H9 (cell line): ENCODE measurements at regions not wholly inside any gene's neighbourhood (a gene's known extent, or its start where the extent isn't known, plus 50 kb on each side); places are given as distances from the start of the nearest gene placed in this dataset.

Source experiments
- DNase-seq: peaks from one replicate; pipeline ENCODE4 v3.0.0-alpha.2; 2017
- H2AFZ ChIP-seq: one replicate; pipeline ENCODE4 v1.6.1; 2013; ENCODE audit warnings: mild to moderate bottlenecking, low read length, control low read depth, moderate library complexity
- H2AK5ac ChIP-seq: 2 replicates; pipeline ENCODE4 v1.6.1; 2013; ENCODE audit warnings: low read length, control low read depth, mixed read lengths; ENCODE audit not compliant: insufficient read length
- H2BK120ac ChIP-seq: one replicate; pipeline ENCODE4 v1.6.1; 2013; ENCODE audit warnings: low read depth, mild to moderate bottlenecking, low read length, control low read depth, inconsistent platforms; ENCODE audit not compliant: poor library complexity, severe bottlenecking
- H2BK12ac ChIP-seq: 2 replicates; pipeline ENCODE4 v1.6.1; 2013; ENCODE audit warnings: low read length, control low read depth, mixed read lengths, low read depth; ENCODE audit not compliant: insufficient read length
- H2BK15ac ChIP-seq: 2 replicates; pipeline ENCODE4 v1.6.1; 2013; ENCODE audit warnings: low read depth, low read length, control low read depth
- H2BK20ac ChIP-seq: one replicate; pipeline ENCODE4 v1.6.1; 2013; ENCODE audit warnings: low read depth, mild to moderate bottlenecking, low read length, control low read depth, inconsistent platforms; ENCODE audit not compliant: poor library complexity, severe bottlenecking
- H2BK5ac ChIP-seq: 2 replicates; pipeline ENCODE4 v1.6.1; 2013; ENCODE audit warnings: low read length, control low read depth, mixed read lengths; ENCODE audit not compliant: insufficient read length
- H3K14ac ChIP-seq: 2 replicates; pipeline ENCODE4 v1.6.1; 2013; ENCODE audit warnings: low read length, control low read depth; ENCODE audit not compliant: insufficient read depth
- H3K18ac ChIP-seq: 2 replicates; pipeline ENCODE4 v1.6.1; 2013; ENCODE audit warnings: low read depth, mild to moderate bottlenecking, mixed read lengths, low read length, control low read depth; ENCODE audit not compliant: insufficient read length
- H3K23ac ChIP-seq: 2 replicates; pipeline ENCODE4 v1.6.1; 2013; ENCODE audit warnings: low read length, control low read depth, mixed read lengths, low read depth; ENCODE audit not compliant: insufficient read length
- H3K23me2 ChIP-seq: 2 replicates; pipeline ENCODE4 v1.6.1; 2013; ENCODE audit warnings: low read depth, mild to moderate bottlenecking, mixed read lengths, low read length, control low read depth; ENCODE audit not compliant: insufficient read length, poor library complexity, severe bottlenecking
- H3K27ac ChIP-seq: 2 replicates; pipeline ENCODE4 v1.5.1; 2013; ENCODE audit warnings: low read length, control low read depth, mixed read lengths, low read depth; ENCODE audit not compliant: insufficient read length
- H3K27me3 ChIP-seq: 2 replicates; pipeline ENCODE4 v1.6.1; 2013; ENCODE audit warnings: low read length, control low read depth, inconsistent platforms; ENCODE audit not compliant: insufficient read depth
- H3K4ac ChIP-seq: 2 replicates; pipeline ENCODE4 v1.6.1; 2013; ENCODE audit warnings: low read depth, mild to moderate bottlenecking, control low read depth, inconsistent platforms, low read length, moderate library complexity
- H3K4me1 ChIP-seq: 2 replicates; pipeline ENCODE4 v1.6.1; 2013; ENCODE audit warnings: low read length, control low read depth, inconsistent platforms; ENCODE audit not compliant: insufficient read depth
- H3K4me2 ChIP-seq: 2 replicates; pipeline ENCODE4 v1.6.1; 2013; ENCODE audit warnings: low read length, control low read depth, mixed read lengths; ENCODE audit not compliant: insufficient read length, insufficient read depth
- H3K56ac ChIP-seq: 2 replicates; pipeline ENCODE4 v1.6.1; 2013; ENCODE audit warnings: low read depth, mild to moderate bottlenecking, mixed read lengths, low read length, control low read depth; ENCODE audit not compliant: insufficient read length
- H3K79me1 ChIP-seq: 2 replicates; pipeline ENCODE4 v1.6.1; 2013; ENCODE audit warnings: low read depth, mild to moderate bottlenecking, moderate library complexity, low read length, control low read depth, inconsistent platforms; ENCODE audit not compliant: insufficient read depth, poor library complexity, severe bottlenecking
- H3K79me2 ChIP-seq: 2 replicates; pipeline ENCODE4 v1.6.1; 2013; ENCODE audit warnings: low read length, control low read depth, inconsistent platforms; ENCODE audit not compliant: insufficient read depth
- H3K9ac ChIP-seq: 2 replicates; pipeline ENCODE4 v1.6.1; 2013; ENCODE audit warnings: low read length, control low read depth, mixed read lengths; ENCODE audit not compliant: insufficient read length; ENCODE audit errors: extremely low read depth
- H3K9me3 ChIP-seq: one replicate; pipeline ENCODE4 v1.6.1; 2013; ENCODE audit warnings: low read depth, low read length, inconsistent platforms; ENCODE audit not compliant: control insufficient read depth
- H3T11ph ChIP-seq: one replicate; pipeline ENCODE4 v1.6.1; 2013; ENCODE audit warnings: mild to moderate bottlenecking, low read length, control low read depth, inconsistent platforms
- H4K20me1 ChIP-seq: one replicate; pipeline ENCODE4 v1.6.1; 2013; ENCODE audit not compliant: control insufficient read depth, insufficient read length, insufficient read depth
- H4K5ac ChIP-seq: 2 replicates; pipeline ENCODE4 v1.6.1; 2013; ENCODE audit warnings: low read depth, mild to moderate bottlenecking, mixed read lengths, low read length, control low read depth; ENCODE audit not compliant: insufficient read length
- H4K8ac ChIP-seq: replicated peaks from 2 replicates; pipeline ENCODE4 v1.6.1; 2013; ENCODE audit warnings: low read length, control low read depth, mixed read lengths, low read depth; ENCODE audit not compliant: insufficient read length
- H4K91ac ChIP-seq: 2 replicates; pipeline ENCODE4 v1.6.1; 2013; ENCODE audit warnings: low read depth, mild to moderate bottlenecking, moderate library complexity, mixed read lengths, low read length, control low read depth; ENCODE audit not compliant: insufficient read length
- H3K27ac Mint-ChIP-seq, 3 experiments: 2 replicates in 2 of 3; 3 replicates in 1 of 3; pipeline ENCODE4 v1.8.0; 2020 to 2021; ENCODE audit warnings: mixed read lengths in 3 of 3, mild to moderate bottlenecking in 1 of 3, moderate library complexity in 1 of 3
- H3K27me3 Mint-ChIP-seq: 2 replicates; pipeline ENCODE4 v1.8.0; 2021; ENCODE audit warnings: low read depth, mild to moderate bottlenecking, moderate library complexity, mixed read lengths
- H3K36me3 Mint-ChIP-seq, 3 experiments: 2 replicates in 2 of 3; 3 replicates in 1 of 3; pipeline ENCODE4 v1.8.0; 2020 to 2021; ENCODE audit warnings: low read depth in 3 of 3, mixed read lengths in 3 of 3; ENCODE audit not compliant: insufficient read depth in 1 of 3
- H3K4me1 Mint-ChIP-seq, 2 experiments: 2 replicates each; pipeline ENCODE4 v1.8.0; 2020; ENCODE audit warnings: mixed read lengths in 2 of 2
- H3K4me3 Mint-ChIP-seq, 2 experiments: 2 replicates in 1 of 2; 3 replicates in 1 of 2; pipeline ENCODE4 v1.8.0; 2020 to 2021; ENCODE audit warnings: mild to moderate bottlenecking in 2 of 2, mixed read lengths in 2 of 2, moderate library complexity in 1 of 2
- H3K9me3 Mint-ChIP-seq, 2 experiments: 2 replicates in 1 of 2; 3 replicates in 1 of 2; pipeline ENCODE4 v1.8.0; 2020; ENCODE audit warnings: mild to moderate bottlenecking in 2 of 2, mixed read lengths in 2 of 2, moderate library complexity in 1 of 2
- WGBS: extraction: QIAGEN DNeasy Blood & Tissue Kit; methylation state at CpG from one replicate; pipeline ENCODE4 v1.1.7; 2013; ENCODE audit warnings: missing lambda C conversion rate, low lambda C conversion rate, mixed read lengths; ENCODE audit not compliant: insufficient read length; ENCODE audit errors: extremely low coverage; 5-methylcytosine and 5-hydroxymethylcytosine counted together
- TF ChIP-seq, protein P1 (sequence below): fragments of 200-600 bp; sonication (generic); conservative IDR thresholded peaks from 3 replicates; pipeline ENCODE4 v1.8.0; 2021; ENCODE audit warnings: antibody characterized with exemption, mild to moderate bottlenecking

- no peak overlapping the region for H4K91ac ChIP-seq
- no peak for DNase-seq
- Mint-ChIP-seq H3K4me1 (peaks cover 12 to 14% of the 10 kb centered on the region in 2 experiments), H3K9me3 (0 out of 5 replicates have a peak, but pooled peaks cover 0 to 1% of the 10 kb centered on the region in 2 experiments), H3K27me3 (no peaks in the 10 kb centered on the region), H3K36me3 (no peaks in the 10 kb centered on the region; a peak in 3 of 7 replicates), H3K27ac (no peak overlapping the region; a peak in 1 of 7 replicates), H3K4me3 (no peak overlapping the region)
- no peaks in the 10 kb centered on the region for H4K20me1 ChIP-seq
- H3K14ac ChIP-seq, result no peak overlapping the region
- no peaks in the 10 kb centered on the region for H3K9me3 ChIP-seq
- no peak overlapping the region for H2BK120ac ChIP-seq
- H2AK5ac ChIP-seq, result no peak overlapping the region
- no peak overlapping the region for H2BK20ac ChIP-seq
- no CpG with 5 or more reads among the region's 6 CpGs for WGBS
- no peak overlapping the region for H4K8ac ChIP-seq
- H2AFZ ChIP-seq, result no peak overlapping the region
- H3K27ac ChIP-seq, result no peak overlapping the region
- H2BK12ac ChIP-seq, result no peak overlapping the region
- H3K79me2 ChIP-seq, result peaks cover 1% of the 10 kb centered on the region; the same call in 1 of the 2 replicates
- no peak overlapping the region for H4K5ac ChIP-seq
- H3K79me1 ChIP-seq, result no peaks in the 10 kb centered on the region
- H2BK15ac ChIP-seq, result no peak overlapping the region
- no peaks in the 10 kb centered on the region for H3K23me2 ChIP-seq
- H3T11ph ChIP-seq, result no peak overlapping the region
- H3K4me2 ChIP-seq, result no peak overlapping the region
- no peak overlapping the region for H3K56ac ChIP-seq
- H3K4ac ChIP-seq, result no peak overlapping the region
- TF ChIP-seq, protein P1, sequence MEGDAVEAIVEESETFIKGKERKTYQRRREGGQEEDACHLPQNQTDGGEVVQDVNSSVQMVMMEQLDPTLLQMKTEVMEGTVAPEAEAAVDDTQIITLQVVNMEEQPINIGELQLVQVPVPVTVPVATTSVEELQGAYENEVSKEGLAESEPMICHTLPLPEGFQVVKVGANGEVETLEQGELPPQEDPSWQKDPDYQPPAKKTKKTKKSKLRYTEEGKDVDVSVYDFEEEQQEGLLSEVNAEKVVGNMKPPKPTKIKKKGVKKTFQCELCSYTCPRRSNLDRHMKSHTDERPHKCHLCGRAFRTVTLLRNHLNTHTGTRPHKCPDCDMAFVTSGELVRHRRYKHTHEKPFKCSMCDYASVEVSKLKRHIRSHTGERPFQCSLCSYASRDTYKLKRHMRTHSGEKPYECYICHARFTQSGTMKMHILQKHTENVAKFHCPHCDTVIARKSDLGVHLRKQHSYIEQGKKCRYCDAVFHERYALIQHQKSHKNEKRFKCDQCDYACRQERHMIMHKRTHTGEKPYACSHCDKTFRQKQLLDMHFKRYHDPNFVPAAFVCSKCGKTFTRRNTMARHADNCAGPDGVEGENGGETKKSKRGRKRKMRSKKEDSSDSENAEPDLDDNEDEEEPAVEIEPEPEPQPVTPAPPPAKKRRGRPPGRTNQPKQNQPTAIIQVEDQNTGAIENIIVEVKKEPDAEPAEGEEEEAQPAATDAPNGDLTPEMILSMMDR, result no peak
- H3K23ac ChIP-seq, result no peak overlapping the region
- H3K4me1 ChIP-seq, result peaks cover 2% of the 10 kb centered on the region; the same call in 1 of the 2 replicates
- no peak overlapping the region for H2BK5ac ChIP-seq
- H3K27me3 ChIP-seq, result no peaks in the 10 kb centered on the region
- H3K18ac ChIP-seq, result no peak overlapping the region
- no peak overlapping the region for H3K9ac ChIP-seq
Measured at GRCh38 chr6:149158076-149158475, 159.4 kb upstream of the TAB2 start.
